SK-N-SH (cell line): ENCODE measurements at regions not wholly inside any gene's neighbourhood (a gene's known extent, or its start where the extent isn't known, plus 50 kb on each side); places are given as distances from the start of the nearest gene placed in this dataset.

ENCODE experiments used
- CTCF ChIA-PET: fragments of 300-600, 350-600 bp; formaldehyde crosslinking; extraction: SDS; loops from one replicate; lab custom pipeline; 2021; lab: Yijun Ruan, JAX
- POLR2A ChIA-PET: fragments of 350-600 bp; sonication (Branson Sonifier 250); formaldehyde crosslinking; extraction: SDS; loops from one replicate; lab custom pipeline; 2020; ENCODE audit warnings: antibody characterized with exemption, inconsistent platforms; lab: Yijun Ruan, JAX
- DNase-seq: peaks from one replicate; pipeline ENCODE4 v3.0.0; 2012
- H2AFZ ChIP-seq: fragments of 200-600 bp; sonication (generic); 2 replicates; pipeline ENCODE4 v1.8.1; 2016; ENCODE audit warnings: antibody characterized with exemption, mild to moderate bottlenecking, low read depth
- H3F3A ChIP-seq: fragments of 200-600 bp; sonication (generic); replicated peaks from 2 replicates; pipeline ENCODE3; 2016; ENCODE audit warnings: antibody characterized with exemption, mild to moderate bottlenecking; ENCODE audit not compliant: insufficient read depth
- H3K27ac ChIP-seq, 2 experiments: fragments of 200-500 bp in 1 of 2; fragments of 200-600 bp in 1 of 2; sonication (Bioruptor generic) in 1 of 2; sonication (generic), shearing (Covaris generic) in 1 of 2; 2 replicates each; pipeline versions ENCODE4 v1.5.1 to v1.6.1; 2014 to 2016; ENCODE audit warnings: low read depth in 2 of 2, inconsistent platforms in 1 of 2, low read length in 1 of 2, mild to moderate bottlenecking in 1 of 2, mixed read lengths in 1 of 2
- H3K27me3 ChIP-seq: fragments of 200-600 bp; sonication (generic), shearing (Covaris generic); 2 replicates; pipeline ENCODE4 v1.6.1; 2016; ENCODE audit warnings: mixed run types; ENCODE audit not compliant: insufficient read depth
- H3K36me3 ChIP-seq, 2 experiments: fragments of 200-500 bp in 1 of 2; fragments of 200-600 bp in 1 of 2; sonication (Bioruptor generic) in 1 of 2; sonication (generic) in 1 of 2; replicated peaks in 1 of 2; 2 replicates each; pipeline versions ENCODE3 to v1.5.1; 2014 to 2016; ENCODE audit warnings: low read length in 1 of 2, mild to moderate bottlenecking in 1 of 2; ENCODE audit not compliant: insufficient read depth in 2 of 2, control insufficient read depth in 1 of 2
- H3K4me1 ChIP-seq, 2 experiments: fragments of 200-500 bp in 1 of 2; fragments of 200-600 bp in 1 of 2; sonication (Bioruptor generic) in 1 of 2; sonication (generic), shearing (Covaris generic) in 1 of 2; 2 replicates each; pipeline versions ENCODE4 v1.5.1 to v1.6.1; 2014 to 2016; ENCODE audit warnings: low read depth in 1 of 2, low read length in 1 of 2, mixed run types in 1 of 2; ENCODE audit not compliant: insufficient read depth in 2 of 2, control insufficient read depth in 1 of 2
- H3K4me2 ChIP-seq: fragments of 200-600 bp; sonication (generic), shearing (Covaris generic); 2 replicates; pipeline ENCODE4 v1.6.1; 2017; ENCODE audit warnings: mixed run types
- H3K4me3 ChIP-seq, 2 experiments: fragments of 200-500 bp in 1 of 2; fragments of 200-600 bp in 1 of 2; sonication (Bioruptor generic) in 1 of 2; sonication (generic), shearing (Covaris generic) in 1 of 2; 2 replicates each; pipeline versions ENCODE4 v1.5.1 to v1.8.1; 2014 to 2016; ENCODE audit warnings: low read depth in 2 of 2, inconsistent platforms in 1 of 2, low read length in 1 of 2, mild to moderate bottlenecking in 1 of 2, mixed read lengths in 1 of 2, moderate library complexity in 1 of 2
- H3K79me2 ChIP-seq: fragments of 200-600 bp; sonication (generic); 2 replicates; pipeline ENCODE4 v1.8.1; 2017; ENCODE audit warnings: mild to moderate bottlenecking; ENCODE audit not compliant: insufficient read depth
- H3K9ac ChIP-seq: fragments of 200-600 bp; sonication (generic); 2 replicates; pipeline ENCODE4 v1.6.1; 2017; ENCODE audit warnings: mixed run types
- H3K9me2 ChIP-seq: fragments of 200-600 bp; sonication (generic); 2 replicates; pipeline ENCODE4 v1.6.1; 2017; ENCODE audit warnings: mixed run types
- H3K9me3 ChIP-seq: fragments of 200-600 bp; sonication (generic); 2 replicates; pipeline ENCODE4 v1.6.1; 2017; ENCODE audit warnings: mixed run types, mild to moderate bottlenecking, moderate library complexity
- H4K20me1 ChIP-seq: fragments of 200-600 bp; sonication (generic); 2 replicates; pipeline ENCODE4 v1.6.1; 2017; ENCODE audit warnings: mild to moderate bottlenecking, mixed run types; ENCODE audit not compliant: insufficient read depth
- CHD2 ChIP-seq: fragments of 150-350 bp; IDR thresholded peaks from 2 replicates; pipeline ENCODE4 v1.6.1; 2018; ENCODE audit warnings: low read length; ENCODE audit not compliant: partially characterized antibody
- EP300 ChIP-seq, 2 experiments: IDR thresholded peaks; 2 replicates each; pipeline versions ENCODE4 v1.4.0 to v1.6.1; 2012; ENCODE audit warnings: borderline replicate concordance in 1 of 2, low read depth in 1 of 2, low read length in 1 of 2
- GABPA ChIP-seq: IDR thresholded peaks from 2 replicates; pipeline ENCODE4 v1.4.0; 2012; ENCODE audit warnings: low read depth, mild to moderate bottlenecking
- GATA2 ChIP-seq: sonication (generic); formaldehyde crosslinking; IDR thresholded peaks from 2 replicates; pipeline ENCODE4 v1.5.0; 2020; ENCODE audit warnings: mild to moderate bottlenecking, missing genetic modification reagents
- MXI1 ChIP-seq: IDR thresholded peaks from 2 replicates; pipeline ENCODE4 v1.6.1; 2012; ENCODE audit warnings: mild to moderate bottlenecking, low read depth, low read length, improper control_type of control experiment
- NRF1 ChIP-seq: IDR thresholded peaks from 2 replicates; pipeline ENCODE4 v1.6.1; 2012; ENCODE audit warnings: low read depth, mild to moderate bottlenecking, low read length
- POLR2AphosphoS5 ChIP-seq: IDR thresholded peaks from 2 replicates; pipeline ENCODE4 v1.6.1; 2012; ENCODE audit warnings: low read depth, low read length
- RAD21 ChIP-seq: IDR thresholded peaks from 2 replicates; pipeline ENCODE4 v1.6.1; 2012; ENCODE audit warnings: mild to moderate bottlenecking, low read length
- RCOR1 ChIP-seq: fragments of 150-350 bp; IDR thresholded peaks from 2 replicates; pipeline ENCODE4 v1.6.1; 2017; ENCODE audit warnings: antibody characterized with exemption, low read length
- TAF1 ChIP-seq: IDR thresholded peaks from 2 replicates; pipeline ENCODE4 v1.6.1; 2012; ENCODE audit warnings: low read depth, mild to moderate bottlenecking, low read length, moderate library complexity, borderline replicate concordance
- WGBS: methylation state at CpG from one replicate; pipeline ENCODE4 v1.1.6; 2017; ENCODE audit warnings: low lambda C conversion rate; 5-methylcytosine and 5-hydroxymethylcytosine counted together
- TF ChIP-seq, protein P1 (sequence below): IDR thresholded peaks from 2 replicates; pipeline ENCODE4; 2012
- TF ChIP-seq, protein P2 (sequence below): fragments of 150-350 bp; IDR thresholded peaks from 2 replicates; pipeline ENCODE4 v1.6.1; 2017; ENCODE audit warnings: antibody characterized with exemption, low read length, low read depth, borderline replicate concordance

DNA sequence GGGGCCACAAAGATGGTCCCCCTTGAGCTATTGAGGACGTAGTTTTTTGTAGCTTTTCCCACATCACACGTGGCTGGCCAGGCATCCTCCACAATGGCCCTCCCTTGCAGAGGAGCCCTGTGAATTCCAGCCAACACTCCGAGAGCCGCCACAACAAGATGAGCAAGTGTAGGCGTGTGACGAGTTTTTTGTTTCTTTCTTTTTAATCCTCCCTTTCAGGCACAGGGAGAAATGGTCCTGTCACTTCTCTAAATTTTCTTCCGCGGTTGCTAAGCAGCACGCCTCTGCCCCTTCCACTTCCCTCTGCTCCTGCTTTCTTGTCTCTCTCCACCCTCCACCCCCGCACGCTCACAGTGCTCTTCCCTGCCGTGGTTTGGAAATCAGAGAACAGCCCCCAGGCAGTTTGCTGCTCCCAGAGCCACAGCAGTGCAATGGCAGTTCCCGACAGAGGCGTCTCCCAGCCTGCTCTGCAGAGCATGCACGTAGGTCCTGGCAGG, 68.0 kb upstream of the MRTFB start:
- H3K27ac ChIP-seq = peak overlapping the region in 1 of 2 experiments; percentile 45; a peak in 2 of 4 replicates
- H3K9me2 ChIP-seq = no peaks in the 10 kb centered on the region
- no peak overlapping the region for H3K9ac ChIP-seq
- peak; percentile 81 for DNase-seq
- no peaks in the 10 kb centered on the region for H3K79me2 ChIP-seq
- WGBS = 41% methylated on average over 14 of the region's 15 CpGs
- no peaks in the 10 kb centered on the region for H3K9me3 ChIP-seq
- H2AFZ ChIP-seq = peak overlapping the region; percentile 65; the same call in 1 of the 2 replicates
- TF ChIP-seq GATA2 (CRISPR knock-in tag) (0 out of 2 replicates have a peak, but pooled peaks have one; percentile 9), EP300 (IDR thresholded peaks at IDR 0.05; ENCODE audit: borderline replicate concordance in 1 of 2, low read depth in 1 of 2, low read length in 1 of 2) (peak in 1 of 2 experiments; percentile 22; a peak in 1 of 4 replicates), POLR2AphosphoS5 (no peak), MXI1 (peak; percentile 70), RCOR1 (peak; percentile 37; the same call in 1 of the 2 replicates), TAF1 (no peak), RAD21 (peak; percentile 39)
- H3K4me3 ChIP-seq = peak overlapping the region in 1 of 2 experiments; percentile 32; a peak in 2 of 4 replicates
- no peaks in the 10 kb centered on the region for H3K36me3 ChIP-seq
- ChIA-PET CTCF (interaction anchor here (1.4 kb wide), 1 partner anchor 83 kb away, joined by 3 read pairs; the partner anchor contains the start of gene ERCC4), POLR2A (no interaction called here)
- H4K20me1 ChIP-seq = no peaks in the 10 kb centered on the region
- H3F3A ChIP-seq = no peaks in the 10 kb centered on the region
- peaks cover 0 to 11% of the 10 kb centered on the region in 2 experiments; a peak in 1 of 4 replicates for H3K4me1 ChIP-seq
- H3K4me2 ChIP-seq = no peak overlapping the region
- no peaks in the 10 kb centered on the region; the same call in 1 of the 2 replicates for H3K27me3 ChIP-seq

DNA sequence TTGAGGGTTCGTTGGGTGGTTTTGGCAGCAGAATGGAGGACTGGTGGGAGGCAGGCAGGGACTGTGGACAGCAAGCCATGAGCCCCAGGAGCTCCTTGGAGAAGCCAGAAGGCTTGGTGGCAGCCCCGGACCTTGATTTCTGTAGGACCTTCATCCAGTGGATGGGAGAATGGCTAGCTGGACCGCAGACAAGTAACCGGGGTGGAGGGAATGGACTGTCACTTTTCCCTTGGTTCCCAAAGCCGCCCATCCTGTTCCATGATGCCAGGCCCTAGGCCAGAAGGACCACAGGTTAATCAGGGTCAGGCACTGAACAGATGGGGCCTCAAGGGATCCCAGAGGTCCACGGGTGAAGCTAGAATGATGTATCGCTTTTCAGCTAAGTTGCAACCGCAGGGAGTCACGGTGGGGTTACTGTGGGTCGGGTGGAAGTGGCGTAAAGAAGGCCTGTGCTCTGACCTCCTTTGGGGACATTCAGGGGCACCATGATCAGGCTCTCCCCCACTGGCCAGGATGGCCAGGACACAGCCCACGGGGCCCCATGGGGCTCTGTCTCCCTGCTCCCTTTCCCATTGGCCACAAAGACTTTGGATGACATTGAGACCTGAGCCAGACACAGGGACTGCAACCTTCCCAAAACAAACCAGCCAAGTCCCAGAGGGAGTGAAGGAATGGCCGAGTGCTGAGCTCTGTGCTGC, 66.9 kb upstream of the MRTFB start:
- DNase-seq = no peak
- Histone ChIP-seq H3K27me3 (no peaks in the 10 kb centered on the region; the same call in 1 of the 2 replicates), H2AFZ (no peak overlapping the region), H3K9ac (no peak overlapping the region), H3K9me2 (no peaks in the 10 kb centered on the region), H3K27ac (no peak overlapping the region), H3F3A (no peaks in the 10 kb centered on the region), H4K20me1 (no peaks in the 10 kb centered on the region), H3K4me1 (peaks cover 0 to 11% of the 10 kb centered on the region in 2 experiments; a peak in 1 of 4 replicates), H3K4me3 (no peak overlapping the region), H3K9me3 (no peaks in the 10 kb centered on the region), H3K79me2 (no peaks in the 10 kb centered on the region), H3K4me2 (no peak overlapping the region), H3K36me3 (no peaks in the 10 kb centered on the region)
- CTCF ChIA-PET = interaction anchor here (1.3 to 1.5 kb wide), 2 partner anchors 81 to 84 kb away, joined by 4 to 6 read pairs; partner anchors contain the start of gene ERCC4
- 88% methylated on average over 6 of the region's 13 CpGs for WGBS
- TF ChIP-seq GABPA (no peak), RAD21 (no peak), GATA2 (CRISPR knock-in tag) (no peak), CHD2 (no peak), NRF1 (no peak), MXI1 (no peak)
- TF ChIP-seq, protein P1, sequence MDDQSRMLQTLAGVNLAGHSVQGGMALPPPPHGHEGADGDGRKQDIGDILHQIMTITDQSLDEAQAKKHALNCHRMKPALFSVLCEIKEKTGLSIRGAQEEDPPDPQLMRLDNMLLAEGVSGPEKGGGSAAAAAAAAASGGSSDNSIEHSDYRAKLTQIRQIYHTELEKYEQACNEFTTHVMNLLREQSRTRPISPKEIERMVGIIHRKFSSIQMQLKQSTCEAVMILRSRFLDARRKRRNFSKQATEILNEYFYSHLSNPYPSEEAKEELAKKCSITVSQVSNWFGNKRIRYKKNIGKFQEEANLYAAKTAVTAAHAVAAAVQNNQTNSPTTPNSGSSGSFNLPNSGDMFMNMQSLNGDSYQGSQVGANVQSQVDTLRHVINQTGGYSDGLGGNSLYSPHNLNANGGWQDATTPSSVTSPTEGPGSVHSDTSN = no peak
- TF ChIP-seq, protein P2, sequence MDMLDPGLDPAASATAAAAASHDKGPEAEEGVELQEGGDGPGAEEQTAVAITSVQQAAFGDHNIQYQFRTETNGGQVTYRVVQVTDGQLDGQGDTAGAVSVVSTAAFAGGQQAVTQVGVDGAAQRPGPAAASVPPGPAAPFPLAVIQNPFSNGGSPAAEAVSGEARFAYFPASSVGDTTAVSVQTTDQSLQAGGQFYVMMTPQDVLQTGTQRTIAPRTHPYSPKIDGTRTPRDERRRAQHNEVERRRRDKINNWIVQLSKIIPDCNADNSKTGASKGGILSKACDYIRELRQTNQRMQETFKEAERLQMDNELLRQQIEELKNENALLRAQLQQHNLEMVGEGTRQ = no peak
- POLR2A ChIA-PET = no interaction called here
